ENCODE measurements at regions not wholly inside any gene's neighbourhood (a gene's known extent, or its start where the extent isn't known, plus 50 kb on each side); places are given as distances from the start of the nearest gene placed in this dataset.

DNA sequence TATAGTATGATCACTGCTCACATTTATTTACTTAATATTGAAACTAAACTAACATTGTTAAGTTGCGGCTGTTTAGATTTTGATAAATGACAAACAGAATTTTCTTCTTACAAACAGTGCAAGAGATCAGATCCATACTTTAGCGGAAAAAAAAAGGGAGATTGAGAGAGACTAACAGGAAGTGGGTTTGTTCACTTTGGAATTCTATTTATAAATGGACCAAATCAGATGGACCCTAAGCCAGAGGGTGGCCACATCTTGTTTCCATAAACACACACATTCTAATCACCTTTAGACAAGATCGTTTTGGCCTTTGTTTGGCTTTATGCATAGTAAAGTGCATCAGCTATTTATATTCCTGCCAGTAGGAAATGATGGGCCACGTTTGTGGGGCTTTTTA is 381.4 kb upstream of the CD180 start:
- TF ChIP-seq POLR2A (IDR thresholded peaks at IDR 0.05; ENCODE audit: low read depth, low read length) = no peak
- TF ChIP-seq TAF1 (IDR thresholded peaks at IDR 0.05; ENCODE audit: borderline replicate concordance, low read depth, low read length) = no peak
- TF ChIP-seq POLR2AphosphoS5 (IDR thresholded peaks at IDR 0.05; ENCODE audit: low read depth, low read length) = no peak
